Sigmoid colon (tissue), 4 donors: ENCODE measurements at regions not wholly inside any gene's neighbourhood (a gene's known extent, or its start where the extent isn't known, plus 50 kb on each side); places are given as distances from the start of the nearest gene placed in this dataset.

ENCODE experiments used
- EP300 ChIP-seq, 4 donors: sonication (generic); formaldehyde crosslinking; IDR thresholded peaks; one replicate each; pipeline ENCODE4 v1.6.1; 2017; ENCODE audit warnings: antibody characterized with exemption in 4 of 4
- TF ChIP-seq, protein P1 (sequence below), 4 experiments: fragments of 450-650 bp in 3 of 4; fragments of 200-600 bp in 1 of 4; IDR thresholded peaks; one replicate each; pipeline ENCODE4 v1.5.1; 2016 to 2019; ENCODE audit warnings: antibody characterized with exemption in 4 of 4, mild to moderate bottlenecking in 3 of 4, moderate library complexity in 2 of 4

GRCh38 chr2:122739732-122740593, 984.5 kb downstream of the TSN start:
- TF ChIP-seq, protein P1, sequence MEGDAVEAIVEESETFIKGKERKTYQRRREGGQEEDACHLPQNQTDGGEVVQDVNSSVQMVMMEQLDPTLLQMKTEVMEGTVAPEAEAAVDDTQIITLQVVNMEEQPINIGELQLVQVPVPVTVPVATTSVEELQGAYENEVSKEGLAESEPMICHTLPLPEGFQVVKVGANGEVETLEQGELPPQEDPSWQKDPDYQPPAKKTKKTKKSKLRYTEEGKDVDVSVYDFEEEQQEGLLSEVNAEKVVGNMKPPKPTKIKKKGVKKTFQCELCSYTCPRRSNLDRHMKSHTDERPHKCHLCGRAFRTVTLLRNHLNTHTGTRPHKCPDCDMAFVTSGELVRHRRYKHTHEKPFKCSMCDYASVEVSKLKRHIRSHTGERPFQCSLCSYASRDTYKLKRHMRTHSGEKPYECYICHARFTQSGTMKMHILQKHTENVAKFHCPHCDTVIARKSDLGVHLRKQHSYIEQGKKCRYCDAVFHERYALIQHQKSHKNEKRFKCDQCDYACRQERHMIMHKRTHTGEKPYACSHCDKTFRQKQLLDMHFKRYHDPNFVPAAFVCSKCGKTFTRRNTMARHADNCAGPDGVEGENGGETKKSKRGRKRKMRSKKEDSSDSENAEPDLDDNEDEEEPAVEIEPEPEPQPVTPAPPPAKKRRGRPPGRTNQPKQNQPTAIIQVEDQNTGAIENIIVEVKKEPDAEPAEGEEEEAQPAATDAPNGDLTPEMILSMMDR (IDR thresholded peaks at IDR 0.05) = no peak
- TF ChIP-seq EP300 (IDR thresholded peaks at IDR 0.05) = no peak
